ENCODE measurements at regions not wholly inside any gene's neighbourhood (a gene's known extent, or its start where the extent isn't known, plus 50 kb on each side); places are given as distances from the start of the nearest gene placed in this dataset.
"Not testable (repeated sequence)": the region's sequence is repeated elsewhere in the genome, so short reads cannot be mapped to it uniquely, and the experiment has no call there.

DNA sequence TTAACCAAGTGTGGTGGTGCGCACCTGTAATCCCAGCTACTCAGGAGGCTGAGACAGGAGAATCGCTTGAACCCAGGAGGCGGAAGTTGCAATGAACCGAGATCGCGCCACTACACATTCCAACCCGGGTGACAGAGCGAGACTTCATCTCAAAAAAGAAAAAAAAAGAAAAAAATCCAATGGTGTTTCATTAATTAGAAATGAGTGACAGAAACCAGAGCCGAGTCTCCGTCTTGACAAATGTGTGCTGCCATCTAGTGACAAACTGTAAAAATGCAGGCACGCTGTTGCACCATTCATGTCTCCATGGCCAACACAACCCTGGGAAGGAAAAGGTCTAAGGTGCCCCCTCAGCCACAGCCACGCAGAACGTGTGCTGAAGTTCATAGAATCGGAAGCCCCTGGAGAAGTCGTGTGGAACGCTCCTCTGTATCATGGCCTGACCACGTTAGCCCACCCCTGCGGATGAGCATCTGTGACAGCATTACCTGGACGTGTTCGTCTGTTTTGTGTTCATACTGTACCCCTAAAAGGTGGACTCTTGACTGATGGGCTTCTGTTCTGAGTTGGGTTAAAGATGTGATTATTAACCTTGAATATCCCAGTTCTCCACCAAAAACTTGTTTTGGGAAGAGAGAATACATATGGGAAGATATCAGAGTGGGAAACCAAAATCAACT lies 94.9 kb downstream of the LYZL2 start:
- peak; percentile 78 for DNase-seq (ENCODE audit: low read depth)
- no peak overlapping the region for H3K4me3 ChIP-seq (ENCODE audit: control insufficient read depth, low read depth, low read length)
- TF ChIP-seq, protein P1, sequence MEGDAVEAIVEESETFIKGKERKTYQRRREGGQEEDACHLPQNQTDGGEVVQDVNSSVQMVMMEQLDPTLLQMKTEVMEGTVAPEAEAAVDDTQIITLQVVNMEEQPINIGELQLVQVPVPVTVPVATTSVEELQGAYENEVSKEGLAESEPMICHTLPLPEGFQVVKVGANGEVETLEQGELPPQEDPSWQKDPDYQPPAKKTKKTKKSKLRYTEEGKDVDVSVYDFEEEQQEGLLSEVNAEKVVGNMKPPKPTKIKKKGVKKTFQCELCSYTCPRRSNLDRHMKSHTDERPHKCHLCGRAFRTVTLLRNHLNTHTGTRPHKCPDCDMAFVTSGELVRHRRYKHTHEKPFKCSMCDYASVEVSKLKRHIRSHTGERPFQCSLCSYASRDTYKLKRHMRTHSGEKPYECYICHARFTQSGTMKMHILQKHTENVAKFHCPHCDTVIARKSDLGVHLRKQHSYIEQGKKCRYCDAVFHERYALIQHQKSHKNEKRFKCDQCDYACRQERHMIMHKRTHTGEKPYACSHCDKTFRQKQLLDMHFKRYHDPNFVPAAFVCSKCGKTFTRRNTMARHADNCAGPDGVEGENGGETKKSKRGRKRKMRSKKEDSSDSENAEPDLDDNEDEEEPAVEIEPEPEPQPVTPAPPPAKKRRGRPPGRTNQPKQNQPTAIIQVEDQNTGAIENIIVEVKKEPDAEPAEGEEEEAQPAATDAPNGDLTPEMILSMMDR (conservative IDR thresholded peaks at IDR 0.05; ENCODE audit: control insufficient read depth, insufficient read depth, low read depth, low read length), result peak; percentile 89

DNA sequence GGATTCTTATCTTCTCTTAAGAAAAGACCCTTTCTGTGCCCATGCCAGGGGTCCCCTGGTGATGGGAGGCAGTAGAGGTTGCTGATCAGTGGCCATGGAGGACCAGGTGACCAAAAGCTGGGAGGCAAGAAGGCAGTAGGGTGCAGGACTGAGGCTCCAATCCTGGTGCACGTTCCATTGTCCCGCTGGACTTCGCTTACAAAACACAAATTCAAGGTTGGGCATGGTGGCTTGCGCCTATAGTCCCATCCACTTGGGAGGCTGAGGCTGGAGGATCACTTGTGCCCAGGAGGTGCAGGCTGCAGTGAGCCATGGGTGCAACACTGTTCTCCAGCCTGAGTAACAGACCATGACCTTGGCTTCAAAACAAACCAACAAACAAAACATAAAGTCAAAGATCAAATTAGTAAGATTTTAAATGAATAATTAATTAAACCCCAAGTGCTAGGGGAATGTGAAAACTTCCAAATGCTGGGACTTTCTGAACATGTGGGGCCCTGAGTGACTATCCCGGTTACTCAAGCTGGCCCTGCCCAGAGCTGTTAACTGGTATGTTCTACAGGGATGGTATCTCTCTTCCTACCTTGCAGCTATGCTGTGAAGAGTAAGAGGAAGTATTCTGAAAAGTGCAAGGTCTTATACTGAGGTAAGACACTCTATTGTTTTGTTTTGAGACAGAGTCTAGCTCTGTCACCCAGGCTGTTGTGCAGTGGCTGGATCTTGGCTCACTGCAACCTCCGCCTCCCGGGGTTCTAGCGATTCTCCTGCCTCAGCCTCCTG lies 97.6 kb downstream of the LYZL2 start:
- DNase-seq (ENCODE audit: low read depth), result no peak
- TF ChIP-seq, protein P1 (conservative IDR thresholded peaks at IDR 0.05; ENCODE audit: control insufficient read depth, insufficient read depth, low read depth, low read length), result no peak
- H3K4me3 ChIP-seq (ENCODE audit: control insufficient read depth, low read depth, low read length), result no peak overlapping the region

DNA sequence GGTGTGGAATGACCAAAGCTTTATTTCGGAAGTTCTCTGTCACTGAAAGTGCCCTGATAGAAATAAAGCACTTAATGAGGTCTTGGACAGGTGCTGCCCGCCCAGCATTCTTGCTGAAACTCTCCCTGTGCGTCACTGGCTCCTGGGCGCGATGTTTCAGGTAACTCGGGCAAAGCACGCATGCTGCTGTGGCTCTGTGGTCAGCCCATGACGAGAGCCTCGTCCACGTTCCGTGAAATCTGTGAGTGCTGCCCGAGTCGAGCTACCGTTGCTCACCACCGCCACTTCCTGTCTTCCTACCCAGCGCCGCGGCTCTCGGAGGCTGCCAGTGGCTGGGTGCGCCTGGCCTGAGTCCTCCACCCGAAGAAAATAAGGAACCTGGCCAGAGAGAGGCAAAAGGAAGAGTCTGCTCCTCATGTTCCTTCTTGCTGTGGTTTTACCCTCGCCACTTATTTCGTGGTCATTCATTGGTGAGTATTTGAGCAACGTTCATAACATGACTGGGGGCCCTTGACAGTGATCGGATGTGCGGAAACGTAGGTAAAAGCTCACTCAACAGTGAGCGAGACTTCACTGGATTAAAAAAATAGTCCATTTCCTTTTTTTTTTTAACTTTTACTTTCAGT lies 95.5 kb downstream of the MAP3K8 start:
- no peak for DNase-seq (ENCODE audit: low read depth)
- no peak overlapping the region for H3K4me3 ChIP-seq (ENCODE audit: control insufficient read depth, low read depth, low read length)
- TF ChIP-seq, protein P1 (conservative IDR thresholded peaks at IDR 0.05; ENCODE audit: control insufficient read depth, insufficient read depth, low read depth, low read length), result no peak

DNA sequence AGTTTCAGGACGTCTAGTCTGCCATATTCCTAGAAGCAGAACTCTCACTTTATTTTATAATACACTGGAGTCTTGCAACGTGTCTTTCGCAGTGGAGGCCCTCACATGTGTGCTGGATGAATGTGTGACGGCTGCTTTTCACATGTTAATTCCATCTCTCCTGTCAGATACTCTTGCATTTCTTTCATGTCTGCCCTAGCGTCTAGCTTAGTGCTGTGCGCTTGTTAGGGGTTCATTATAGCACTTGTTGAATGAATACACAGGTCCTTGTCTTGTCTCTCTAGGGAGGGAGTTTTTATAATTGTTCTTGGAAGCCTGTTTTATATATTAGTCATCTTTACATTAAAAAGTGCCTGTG lies 94.4 kb downstream of the MAP3K8 start:
- DNase-seq (ENCODE audit: low read depth), result no peak
- H3K4me3 ChIP-seq (ENCODE audit: control insufficient read depth, low read depth, low read length), result no peak overlapping the region

DNA sequence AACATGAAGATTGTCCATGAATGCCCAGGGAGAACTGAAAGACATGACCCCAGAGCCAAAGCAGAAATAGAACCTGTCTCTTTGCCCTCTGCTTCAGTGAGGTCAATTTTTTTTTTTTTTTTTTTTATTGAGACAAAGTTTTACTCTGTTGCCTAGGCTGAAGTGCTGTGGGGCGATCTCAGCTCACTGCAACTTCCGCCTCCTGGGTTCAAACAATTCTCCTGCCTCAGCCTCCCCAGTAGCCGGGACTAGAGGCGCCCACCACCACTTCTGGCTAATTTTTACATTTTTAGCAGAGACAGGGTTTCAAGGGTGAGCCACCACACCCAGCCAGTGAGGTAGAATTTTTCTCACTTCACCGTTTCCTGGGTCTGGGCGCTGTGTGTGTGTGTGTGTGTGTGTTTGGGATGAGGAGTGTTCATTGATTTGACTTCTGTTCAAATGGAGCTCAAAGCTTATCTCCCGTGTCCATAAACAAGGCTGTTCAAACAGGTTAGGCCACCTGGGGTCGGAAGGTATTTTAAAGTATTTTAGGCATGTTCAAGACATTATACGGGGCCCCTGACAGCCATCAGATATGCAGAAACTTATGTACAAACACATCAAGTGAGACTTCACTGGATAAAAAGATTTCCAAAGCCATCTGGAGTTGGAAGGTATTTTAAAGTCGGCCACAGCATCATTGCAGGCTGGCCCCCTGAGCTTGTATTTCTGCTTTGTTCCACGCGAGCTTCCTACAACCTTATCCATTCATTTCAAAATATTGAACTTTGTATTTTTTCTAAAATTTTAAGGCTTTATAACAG lies 93.8 kb downstream of the MAP3K8 start:
- TF ChIP-seq, protein P1 (conservative IDR thresholded peaks at IDR 0.05; ENCODE audit: control insufficient read depth, insufficient read depth, low read depth, low read length), result no peak
- no peak overlapping the region for H3K4me3 ChIP-seq (ENCODE audit: control insufficient read depth, low read depth, low read length)
- DNase-seq (ENCODE audit: low read depth), result no peak

More for the DNA sequence above, 94.4 kb downstream of the MAP3K8 start:
- TF ChIP-seq, protein P1 (conservative IDR thresholded peaks at IDR 0.05; ENCODE audit: control insufficient read depth, insufficient read depth, low read depth, low read length), result no peak

DNA sequence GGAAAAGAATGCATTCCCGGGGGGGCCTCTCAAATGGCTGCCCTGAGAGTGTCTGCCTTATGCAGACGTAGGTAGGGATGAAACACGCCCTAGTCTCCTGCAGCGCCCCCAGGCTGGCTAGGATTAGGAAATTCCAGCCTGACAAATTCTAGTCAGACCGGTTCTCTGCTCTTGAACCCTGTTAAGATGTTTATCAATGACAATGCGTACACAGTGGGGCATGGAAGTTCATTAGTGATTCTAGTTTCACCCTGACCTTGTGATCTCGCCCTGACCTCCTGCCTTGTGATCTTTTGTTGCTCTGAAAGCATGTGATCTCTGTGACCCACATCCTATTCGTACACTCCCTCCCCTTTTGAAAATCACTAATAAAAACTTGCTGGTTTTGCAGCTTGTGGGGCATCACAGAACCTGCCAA lies 88.7 kb downstream of the MAP3K8 start:
- DNase-seq (ENCODE audit: low read depth); H3K4me3 ChIP-seq (ENCODE audit: control insufficient read depth, low read depth, low read length): not testable (repeated sequence)
